SU-DHL-6 (cell line): ENCODE measurements at regions not wholly inside any gene's neighbourhood (a gene's known extent, or its start where the extent isn't known, plus 50 kb on each side); places are given as distances from the start of the nearest gene placed in this dataset.
"Not testable (repeated sequence)": the region's sequence is repeated elsewhere in the genome, so short reads cannot be mapped to it uniquely, and the experiment has no call there.

Source experiments
- H2AFZ ChIP-seq: fragments of 200-600 bp; sonication (generic); 2 replicates; pipeline ENCODE4 v1.6.1; 2014; ENCODE audit warnings: low read depth, mild to moderate bottlenecking, moderate library complexity, mixed read lengths, antibody characterized with exemption, low read length; ENCODE audit not compliant: severe bottlenecking
- H3F3A ChIP-seq: fragments of 200-600 bp; shearing (Covaris generic); 2 replicates; pipeline ENCODE4 v1.6.0; 2016; ENCODE audit warnings: antibody characterized with exemption, mild to moderate bottlenecking; ENCODE audit not compliant: insufficient read depth
- H3K27ac ChIP-seq: fragments of 200-600 bp; sonication (generic); 2 replicates; pipeline ENCODE4 v1.5.1; 2016; ENCODE audit warnings: low read depth, mild to moderate bottlenecking, low read length, moderate library complexity, mixed read lengths
- H3K27me3 ChIP-seq: fragments of 200-600 bp; sonication (generic), shearing (Covaris generic); 2 replicates; pipeline ENCODE4 v1.6.0; 2014; ENCODE audit warnings: mild to moderate bottlenecking, low read length
- H3K36me3 ChIP-seq: fragments of 200-600 bp; sonication (generic); 2 replicates; pipeline ENCODE4 v1.6.1; 2014; ENCODE audit warnings: mild to moderate bottlenecking, low read length, mixed read lengths
- H3K4me2 ChIP-seq: fragments of 300-600, 200-600 bp; shearing (Covaris generic), sonication (generic); 2 replicates; pipeline ENCODE4 v1.6.0; 2014; ENCODE audit warnings: low read length, low read depth, mild to moderate bottlenecking; ENCODE audit not compliant: poor library complexity, severe bottlenecking
- H3K4me3 ChIP-seq: fragments of 200-600 bp; sonication (generic); 2 replicates; pipeline ENCODE4 v1.5.1; 2014; ENCODE audit warnings: antibody characterized with exemption, low read length, mild to moderate bottlenecking, mixed read lengths; ENCODE audit not compliant: insufficient read depth, poor library complexity, severe bottlenecking
- H3K79me2 ChIP-seq: fragments of 200-600 bp; sonication (generic); 2 replicates; pipeline ENCODE4 v1.6.1; 2014; ENCODE audit warnings: mild to moderate bottlenecking, low read length, moderate library complexity; ENCODE audit not compliant: insufficient read depth
- H3K9ac ChIP-seq: fragments of 200-600 bp; sonication (generic); 2 replicates; pipeline ENCODE4 v1.7.0; 2014; ENCODE audit warnings: mild to moderate bottlenecking, low read length
- H3K9me2 ChIP-seq: fragments of 200-600 bp; sonication (generic); replicated peaks from 2 replicates; pipeline ENCODE4 v1.6.1; 2014; ENCODE audit warnings: low read length; ENCODE audit not compliant: insufficient read depth
- H3K9me3 ChIP-seq: fragments of 200-600 bp; sonication (generic); 2 replicates; pipeline ENCODE4 v1.6.1; 2014; ENCODE audit warnings: low read length, mixed read lengths; ENCODE audit not compliant: insufficient read depth
- H4K20me1 ChIP-seq: fragments of 200-600 bp; sonication (generic); 2 replicates; pipeline ENCODE4 v1.6.1; 2014; ENCODE audit warnings: low read depth, mild to moderate bottlenecking, antibody characterized with exemption, low read length, moderate library complexity, mixed read lengths
- CTCF ChIP-seq: fragments of 200-600 bp; sonication (generic); IDR thresholded peaks from one replicate; pipeline ENCODE4 v1.5.1; 2017; ENCODE audit warnings: antibody characterized with exemption, mild to moderate bottlenecking, low read length, moderate library complexity; ENCODE audit not compliant: insufficient read depth, poor library complexity, severe bottlenecking
- EZH2phosphoT487 ChIP-seq: fragments of 200-600 bp; sonication (generic), shearing (Covaris generic); conservative IDR thresholded peaks from 2 replicates; pipeline ENCODE4 v1.6.1; 2018; ENCODE audit warnings: mild to moderate bottlenecking, antibody characterized with exemption, low read length, moderate library complexity, mixed read lengths

GRCh38 chr9:25078202-25078601 lies 532.5 kb upstream of the IZUMO3 start:
- TF ChIP-seq CTCF = no peak
- no peak for TF ChIP-seq EZH2phosphoT487
- Histone ChIP-seq H3K79me2 (no peaks in the 10 kb centered on the region), H3K27ac (no peak overlapping the region)

GRCh38 chr9:25048098-25048724 lies 502.5 kb upstream of the IZUMO3 start:
- H3K4me3 ChIP-seq = no peak overlapping the region
- H3K79me2 ChIP-seq = no peaks in the 10 kb centered on the region
- TF ChIP-seq EZH2phosphoT487 (no peak), CTCF (no peak)
- H2AFZ ChIP-seq = no peak overlapping the region
- no peak overlapping the region for H3K4me2 ChIP-seq
- H3K36me3 ChIP-seq = no peaks in the 10 kb centered on the region
- no peaks in the 10 kb centered on the region for H3F3A ChIP-seq
- H3K9ac ChIP-seq = no peak overlapping the region
- no peaks in the 10 kb centered on the region for H3K9me3 ChIP-seq
- no peaks in the 10 kb centered on the region; the same call in 1 of the 2 replicates for H3K9me2 ChIP-seq
- no peaks in the 10 kb centered on the region for H3K27me3 ChIP-seq
- no peak overlapping the region for H3K27ac ChIP-seq
- no peaks in the 10 kb centered on the region for H4K20me1 ChIP-seq

More at GRCh38 chr9:25078202-25078601, 532.5 kb upstream of the IZUMO3 start:
- no peak overlapping the region for H3K4me3 ChIP-seq
- H3K9ac ChIP-seq = no peak overlapping the region
- H3K27me3 ChIP-seq = no peaks in the 10 kb centered on the region
- no peak overlapping the region for H3K4me2 ChIP-seq
- no peaks in the 10 kb centered on the region for H4K20me1 ChIP-seq
- no peak overlapping the region for H2AFZ ChIP-seq
- H3K9me3 ChIP-seq = no peaks in the 10 kb centered on the region
- no peaks in the 10 kb centered on the region for H3K9me2 ChIP-seq
- no peaks in the 10 kb centered on the region for H3K36me3 ChIP-seq
- no peaks in the 10 kb centered on the region for H3F3A ChIP-seq

GRCh38 chr9:25045469-25045868 lies 499.8 kb upstream of the IZUMO3 start:
- not testable (repeated sequence) for H3K36me3 ChIP-seq, H3K27me3 ChIP-seq, H3K4me3 ChIP-seq, H3K9me3 ChIP-seq, H2AFZ ChIP-seq, H3K9me2 ChIP-seq, H3K9ac ChIP-seq, H3K4me2 ChIP-seq, H3K27ac ChIP-seq, H3K79me2 ChIP-seq, H3F3A ChIP-seq, H4K20me1 ChIP-seq

- Histone ChIP-seq H3K9me3 (no peaks in the 10 kb centered on the region), H3K36me3 (no peaks in the 10 kb centered on the region), H3K27me3 (no peaks in the 10 kb centered on the region), H4K20me1 (no peaks in the 10 kb centered on the region), H3K4me2 (no peak overlapping the region), H3K9ac (no peak overlapping the region), H3K4me3 (no peak overlapping the region), H3K9me2 (no peaks in the 10 kb centered on the region), H3K27ac (no peak overlapping the region), H2AFZ (no peak overlapping the region), H3F3A (no peaks in the 10 kb centered on the region), H3K79me2 (no peaks in the 10 kb centered on the region)
- TF ChIP-seq CTCF (no peak), EZH2phosphoT487 (no peak)
Measured at GRCh38 chr9:25029743-25030142, 484.0 kb upstream of the IZUMO3 start.
